Raji (cell line): ENCODE measurements at regions not wholly inside any gene's neighbourhood (a gene's known extent, or its start where the extent isn't known, plus 50 kb on each side); places are given as distances from the start of the nearest gene placed in this dataset.

Experiments used
- POLR2A ChIP-seq: IDR thresholded peaks from 2 replicates; pipeline ENCODE4 v1.6.1; 2011; ENCODE audit warnings: low read depth, low read length, control low read depth; ENCODE audit not compliant: insufficient read depth

DNA sequence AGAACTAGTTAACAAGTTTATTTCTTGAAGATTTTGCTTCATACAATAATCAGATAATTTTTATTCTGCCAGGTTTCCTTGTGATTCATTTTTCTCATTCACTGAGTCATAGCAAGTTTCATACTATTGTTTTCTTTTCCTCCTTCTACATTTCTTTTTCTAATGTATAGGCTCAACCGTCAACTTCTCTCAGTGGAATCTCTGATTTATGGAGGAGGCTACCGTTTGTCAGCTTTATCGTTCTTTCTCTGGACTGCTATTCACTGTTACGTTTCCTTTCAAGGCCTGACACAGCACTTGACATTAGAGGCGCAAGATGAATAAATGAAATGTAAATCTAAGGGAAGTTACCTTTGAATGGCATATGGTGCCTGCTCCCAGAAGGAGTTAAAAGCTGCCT is 284.3 kb upstream of the NR5A2 start:
- TF ChIP-seq POLR2A: no peak

GRCh38 chr1:199746666-199747384 is 280.7 kb upstream of the NR5A2 start:
- no peak for TF ChIP-seq POLR2A

DNA sequence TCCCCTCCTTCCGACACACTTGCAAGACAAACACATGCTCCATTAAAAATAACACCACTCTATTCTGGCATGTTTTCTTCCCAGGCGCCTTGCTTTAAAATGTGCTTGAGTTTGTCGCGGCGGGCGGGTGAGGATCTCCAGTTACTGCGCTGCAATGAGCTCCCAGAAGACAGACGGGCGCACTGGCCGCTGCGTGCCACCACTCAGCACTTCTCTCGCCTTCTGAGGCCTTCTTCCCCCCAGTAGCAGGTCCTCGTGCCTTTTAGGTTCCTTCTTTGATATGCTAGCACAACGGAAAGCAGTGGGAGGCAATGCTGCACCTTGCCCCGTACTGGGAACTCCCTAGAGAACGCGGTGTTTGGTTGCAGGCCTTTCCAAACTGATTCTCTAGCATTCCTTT is 279.5 kb upstream of the NR5A2 start:
- no peak for TF ChIP-seq POLR2A

GRCh38 chr1:199751506-199751905 is 276.0 kb upstream of the NR5A2 start:
- no peak for TF ChIP-seq POLR2A

GRCh38 chr1:199751962-199752687 is 275.4 kb upstream of the NR5A2 start:
- no peak for TF ChIP-seq POLR2A

GRCh38 chr1:199752688-199753027 is 274.9 kb upstream of the NR5A2 start:
- no peak for TF ChIP-seq POLR2A

DNA sequence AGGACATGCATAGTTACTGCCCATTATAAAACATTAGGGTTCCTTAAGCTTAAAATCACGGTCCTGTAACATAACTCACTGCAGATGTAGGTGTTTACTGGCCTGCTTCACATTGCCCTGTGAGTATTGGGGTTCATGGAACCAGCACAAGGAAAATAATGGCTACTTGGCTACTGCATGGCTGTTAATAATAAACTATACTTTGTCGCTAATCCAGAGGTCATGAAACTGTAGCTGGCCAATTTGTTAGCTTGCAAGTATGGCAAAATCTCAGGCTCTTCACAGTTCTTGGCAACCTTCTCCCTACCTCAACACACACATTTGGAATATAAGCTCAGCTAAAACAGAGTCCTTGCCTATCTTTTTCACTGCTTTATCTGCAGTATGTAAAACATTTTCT is 274.0 kb upstream of the NR5A2 start:
- TF ChIP-seq POLR2A: no peak

DNA sequence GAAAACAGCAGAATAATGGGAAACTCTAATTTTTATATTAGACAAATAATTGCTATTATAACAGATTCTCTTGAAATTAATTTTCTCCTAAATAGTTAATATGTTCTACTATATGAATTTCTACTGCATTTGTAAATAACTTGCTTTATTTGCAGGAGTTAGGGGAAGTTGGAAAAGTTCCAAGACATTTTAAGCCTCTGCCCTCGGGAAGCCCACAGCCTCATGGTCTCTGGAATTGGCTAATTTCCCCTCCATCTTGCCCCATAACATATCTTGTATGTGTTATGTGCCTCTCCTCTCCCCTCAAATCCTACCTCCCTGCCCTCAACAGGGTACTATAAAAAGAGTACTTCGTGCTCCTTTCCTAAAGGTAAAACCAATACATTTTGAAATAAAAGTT is 271.4 kb upstream of the NR5A2 start:
- TF ChIP-seq POLR2A: no peak

DNA sequence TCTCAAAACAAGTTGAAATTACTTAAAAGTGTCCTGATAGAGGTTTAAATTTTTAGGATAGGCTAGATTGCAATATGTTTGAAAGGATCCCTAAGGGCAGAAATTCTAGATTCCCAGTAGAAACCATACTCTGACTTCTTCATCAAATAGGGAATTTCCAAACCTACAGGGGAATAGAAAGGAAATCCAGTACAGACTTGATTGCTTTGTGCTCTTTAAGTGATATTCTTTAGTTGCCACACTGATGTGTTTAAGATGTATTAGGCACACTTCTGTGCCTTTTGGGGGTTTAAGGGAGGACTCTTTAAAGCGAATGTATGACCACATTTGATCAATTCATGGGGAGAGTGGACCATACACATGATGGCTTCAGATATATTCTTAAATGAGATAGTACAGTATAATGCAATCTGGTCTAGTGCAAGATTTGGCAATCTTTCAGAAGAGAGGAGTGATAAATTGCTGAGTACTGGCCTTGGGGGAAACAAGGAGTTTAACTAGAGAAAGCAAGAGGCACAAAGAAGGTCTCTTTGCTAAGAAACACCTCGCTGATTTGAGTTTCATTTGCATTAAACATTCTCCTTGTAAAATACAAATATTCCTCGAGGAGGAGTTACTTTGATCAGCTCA is 268.8 kb upstream of the NR5A2 start:
- TF ChIP-seq POLR2A: no peak

DNA sequence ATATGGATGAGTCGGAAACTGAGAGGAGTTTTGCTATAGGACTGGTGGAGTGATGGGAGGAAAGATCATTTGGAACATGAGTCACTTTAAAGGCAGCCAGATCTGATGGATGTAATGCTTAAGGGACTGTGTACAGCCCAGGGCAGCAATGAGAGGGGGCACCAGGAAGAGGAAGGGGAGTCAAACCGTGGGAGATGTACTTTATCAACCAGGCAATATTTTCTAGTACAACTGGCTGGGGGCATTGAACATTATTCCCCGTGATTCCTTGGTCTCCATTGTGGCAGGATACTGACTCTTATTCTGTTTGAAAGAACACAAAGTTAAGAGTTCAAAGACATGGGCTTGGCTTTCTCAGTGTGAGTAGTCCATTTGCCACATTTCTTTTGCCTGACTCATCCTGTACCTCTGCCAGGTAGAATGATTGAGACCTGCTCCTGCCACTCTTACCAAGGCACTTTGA is 268.2 kb upstream of the NR5A2 start:
- TF ChIP-seq POLR2A: no peak

GRCh38 chr1:199762572-199762971 is 264.9 kb upstream of the NR5A2 start:
- no peak for TF ChIP-seq POLR2A

- TF ChIP-seq POLR2A: no peak
Measured at GRCh38 chr1:199766218-199766792, 261.2 kb upstream of the NR5A2 start.

DNA sequence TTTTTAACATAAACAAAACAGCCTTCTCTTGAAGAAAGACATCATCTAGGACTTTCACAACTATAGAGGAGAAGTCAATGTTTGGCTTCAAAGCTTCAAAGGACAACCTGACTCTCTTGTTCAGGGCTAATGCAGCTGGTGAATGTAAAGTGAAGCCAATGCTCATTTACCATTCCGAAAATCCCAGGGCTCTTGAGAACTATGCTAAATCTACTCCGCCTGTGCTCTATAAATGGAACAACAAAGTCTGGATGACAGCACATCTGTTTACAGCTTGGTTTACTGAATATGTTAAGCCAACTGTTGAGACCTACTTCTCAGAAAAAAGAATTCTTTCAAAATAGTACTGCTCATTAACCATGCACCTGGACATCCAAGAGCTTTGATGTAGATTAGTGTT is 259.8 kb upstream of the NR5A2 start:
- TF ChIP-seq POLR2A: no peak

GRCh38 chr1:199774433-199775089 is 252.9 kb upstream of the NR5A2 start:
- no peak for TF ChIP-seq POLR2A

DNA sequence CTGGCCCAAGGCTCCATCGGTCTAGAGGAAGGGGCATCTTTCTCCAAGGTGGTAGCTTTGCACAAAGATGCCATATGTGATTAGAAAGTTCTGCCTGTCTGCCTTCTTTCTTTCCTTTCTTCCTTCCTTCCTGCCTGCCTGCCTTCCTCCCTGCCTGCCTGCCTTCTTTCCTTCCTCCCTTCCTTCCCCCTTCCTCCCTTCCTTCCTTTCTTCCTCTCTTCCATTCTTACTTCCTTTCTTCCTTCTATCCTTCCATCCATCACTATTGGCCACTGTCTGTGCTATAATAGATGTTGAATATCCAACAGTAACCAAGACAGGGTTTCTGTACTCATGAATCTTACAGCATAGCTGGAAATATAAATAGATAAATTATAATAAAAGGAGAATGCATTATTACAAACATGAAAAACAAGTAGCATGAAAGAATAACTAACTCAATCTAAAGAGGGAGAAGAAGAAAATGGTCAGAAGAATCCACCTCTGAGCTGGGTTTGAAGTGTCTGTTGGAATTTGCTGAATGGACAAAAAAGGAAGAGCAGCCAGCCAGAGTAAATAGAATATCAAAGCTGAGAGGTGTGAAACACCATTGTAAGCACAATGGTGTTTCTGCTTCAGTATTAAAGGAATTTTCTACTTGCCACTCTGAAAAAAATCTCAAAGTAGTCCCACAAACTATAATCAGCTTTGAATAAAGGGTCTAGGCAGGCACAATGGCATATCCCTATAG is 250.6 kb upstream of the NR5A2 start:
- TF ChIP-seq POLR2A: no peak
